GM23338 (cell line): ENCODE measurements at regions not wholly inside any gene's neighbourhood (a gene's known extent, or its start where the extent isn't known, plus 50 kb on each side); places are given as distances from the start of the nearest gene placed in this dataset.

ENCODE experiments used
- ATAC-seq: fragments of 200-7000 bp; cut with Tn5 transposase; 3 replicates; pipeline ENCODE4 v1.9.1; 2020
- DNase-seq: peaks from one replicate; pipeline ENCODE4 v3.0.0-alpha.2; 2015; ENCODE audit warnings: low spot score
- H2AFZ ChIP-seq: fragments of 200-600 bp; sonication (generic); 2 replicates; pipeline ENCODE4 v1.8.0; 2016; ENCODE audit warnings: antibody characterized with exemption, mild to moderate bottlenecking, moderate library complexity
- H3F3A ChIP-seq: fragments of 200-600 bp; sonication (generic); replicated peaks from 2 replicates; pipeline ENCODE4 v1.8.0; 2017; ENCODE audit warnings: antibody characterized with exemption, mixed run types, low read depth
- H3K27ac ChIP-seq: fragments of 200-600 bp; sonication (generic); 2 replicates; pipeline ENCODE4 v1.6.1; 2016; ENCODE audit warnings: low read depth
- H3K27me3 ChIP-seq: fragments of 200-600 bp; sonication (generic); 2 replicates; pipeline ENCODE4 v1.8.0; 2016; ENCODE audit warnings: mild to moderate bottlenecking, mixed run types, moderate library complexity; ENCODE audit not compliant: insufficient read depth
- H3K36me3 ChIP-seq: fragments of 200-600 bp; sonication (generic); 2 replicates; pipeline ENCODE4 v1.8.0; 2016; ENCODE audit warnings: mild to moderate bottlenecking; ENCODE audit not compliant: insufficient read depth
- H3K4me1 ChIP-seq: fragments of 200-600 bp; sonication (generic); 2 replicates; pipeline ENCODE4 v1.8.0; 2016; ENCODE audit warnings: mild to moderate bottlenecking, moderate library complexity; ENCODE audit not compliant: insufficient read depth
- H3K4me2 ChIP-seq: fragments of 200-600 bp; sonication (generic); 2 replicates; pipeline ENCODE4 v1.7.1; 2017; ENCODE audit warnings: mixed run types
- H3K4me3 ChIP-seq: fragments of 200-600 bp; sonication (generic); 2 replicates; pipeline ENCODE4 v1.6.1; 2016; ENCODE audit warnings: mixed run types
- H3K79me2 ChIP-seq: fragments of 200-600 bp; sonication (generic); replicated peaks from 2 replicates; pipeline ENCODE4 v1.8.0; 2017; ENCODE audit warnings: mild to moderate bottlenecking; ENCODE audit not compliant: insufficient read depth
- H3K9me2 ChIP-seq: fragments of 200-600 bp; sonication (generic); 2 replicates; pipeline ENCODE4 v1.8.0; 2017; ENCODE audit not compliant: insufficient read depth
- H4K20me1 ChIP-seq: fragments of 200-600 bp; sonication (generic); replicated peaks from 2 replicates; pipeline ENCODE4 v1.8.0; 2017; ENCODE audit warnings: mild to moderate bottlenecking; ENCODE audit not compliant: insufficient read depth
- H3K27ac Mint-ChIP-seq: 2 replicates; pipeline ENCODE4 v1.8.0; 2020; ENCODE audit warnings: inconsistent platforms, mild to moderate bottlenecking, moderate library complexity, mixed read lengths
- H3K27me3 Mint-ChIP-seq: 3 replicates; pipeline ENCODE4 v1.8.0; 2022; ENCODE audit warnings: low read depth, mild to moderate bottlenecking, moderate library complexity, mixed read lengths, inconsistent platforms; ENCODE audit not compliant: insufficient read depth, poor library complexity
- H3K36me3 Mint-ChIP-seq: 3 replicates; pipeline ENCODE4 v1.8.0; 2021; ENCODE audit warnings: low read depth, mild to moderate bottlenecking, inconsistent platforms, moderate library complexity, mixed read lengths
- H3K4me1 Mint-ChIP-seq: 3 replicates; pipeline ENCODE4 v1.8.0; 2020; ENCODE audit warnings: mild to moderate bottlenecking, inconsistent platforms, mixed read lengths
- H3K4me3 Mint-ChIP-seq: 3 replicates; pipeline ENCODE4 v1.8.0; 2021; ENCODE audit warnings: moderate library complexity, mild to moderate bottlenecking, inconsistent platforms, mixed read lengths
- H3K9me3 Mint-ChIP-seq: 3 replicates; pipeline ENCODE4 v1.8.0; 2020; ENCODE audit warnings: moderate library complexity, mild to moderate bottlenecking, inconsistent platforms, mixed read lengths
- CREB1 ChIP-seq: fragments of 250-450 bp; sonication (Bioruptor Pico); IDR thresholded peaks from 2 replicates; pipeline ENCODE4 v1.5.0; 2020; ENCODE audit warnings: low read depth, mild to moderate bottlenecking, moderate library complexity
- CTCF ChIP-seq, 2 experiments: fragments of 200-600 bp in 1 of 2; sonication (generic) in 1 of 2; conservative IDR thresholded peaks; 2 replicates each; pipeline versions ENCODE4 v1.5.1 to v1.6.1; 2016 to 2017; ENCODE audit warnings: antibody characterized with exemption in 2 of 2, low read depth in 2 of 2, mild to moderate bottlenecking in 2 of 2, moderate library complexity in 1 of 2
- ETS1 ChIP-seq: IDR thresholded peaks from 2 replicates; pipeline ENCODE4 v1.6.1; 2016; ENCODE audit warnings: antibody characterized with exemption
- EZH2 ChIP-seq: fragments of 200-600 bp; sonication (generic); IDR thresholded peaks from one replicate; pipeline ENCODE4 v1.8.0; 2017; ENCODE audit warnings: antibody characterized with exemption, mild to moderate bottlenecking, low read depth; ENCODE audit not compliant: unreplicated experiment
- EZH2phosphoT487 ChIP-seq: fragments of 200-600 bp; sonication (generic); IDR thresholded peaks from one replicate; pipeline ENCODE4 v1.8.1; 2018; ENCODE audit warnings: antibody characterized with exemption; ENCODE audit not compliant: unreplicated experiment
- JUNB ChIP-seq: IDR thresholded peaks from one replicate; pipeline ENCODE4 v1.6.1; 2016; ENCODE audit warnings: antibody characterized with exemption; ENCODE audit not compliant: unreplicated experiment
- NANOG ChIP-seq: IDR thresholded peaks from 2 replicates; pipeline ENCODE4 v1.6.1; 2016; ENCODE audit warnings: antibody characterized with exemption, borderline replicate concordance
- POLR2AphosphoS5 ChIP-seq: IDR thresholded peaks from 2 replicates; pipeline ENCODE4 v1.6.1; 2016; ENCODE audit warnings: antibody characterized with exemption, low read depth
- REST ChIP-seq: IDR thresholded peaks from one replicate; pipeline ENCODE4 v1.6.1; 2018; ENCODE audit warnings: antibody characterized with exemption; ENCODE audit not compliant: unreplicated experiment
- STAT1 ChIP-seq: IDR thresholded peaks from one replicate; pipeline ENCODE4 v1.6.1; 2016; ENCODE audit warnings: antibody characterized with exemption; ENCODE audit not compliant: unreplicated experiment
- ZNF114 ChIP-seq: fragments of 250-450 bp; sonication (Bioruptor Pico); IDR thresholded peaks from 2 replicates; pipeline ENCODE4 v1.5.0; 2020; ENCODE audit warnings: mild to moderate bottlenecking, moderate library complexity
- ZNF331 ChIP-seq: fragments of 250-450 bp; sonication (Bioruptor Pico); IDR thresholded peaks from 2 replicates; pipeline ENCODE4 v1.5.0; 2020; ENCODE audit warnings: low read depth, mild to moderate bottlenecking, moderate library complexity
- ZNF462 ChIP-seq: fragments of 250-450 bp; sonication (Bioruptor Pico); IDR thresholded peaks from 2 replicates; pipeline ENCODE4 v1.5.0; 2020; ENCODE audit warnings: mild to moderate bottlenecking, moderate library complexity

- no peaks in the 10 kb centered on the region for H3K36me3 ChIP-seq
- H3K27me3 Mint-ChIP-seq = peaks cover 2% of the 10 kb centered on the region
Observed at GRCh38 chr10:43708262-43708661, 59.6 kb upstream of the ZNF32 start.

More at GRCh38 chr10:43708262-43708661, 59.6 kb upstream of the ZNF32 start:
- H3K27ac ChIP-seq = no peak overlapping the region
- no peaks in the 10 kb centered on the region for H3K4me1 Mint-ChIP-seq
- no peaks in the 10 kb centered on the region for H3K9me2 ChIP-seq
- H3K27me3 ChIP-seq = no peaks in the 10 kb centered on the region
- H4K20me1 ChIP-seq = no peaks in the 10 kb centered on the region
- H3K79me2 ChIP-seq = no peaks in the 10 kb centered on the region
- H3K4me3 Mint-ChIP-seq = no peak overlapping the region
- H3K4me1 ChIP-seq = no peaks in the 10 kb centered on the region
- no peak overlapping the region for H2AFZ ChIP-seq
- H3F3A ChIP-seq = no peaks in the 10 kb centered on the region
- TF ChIP-seq REST = no peak
- no peak for TF ChIP-seq POLR2AphosphoS5
- TF ChIP-seq CREB1 (CRISPR knock-in tag) = no peak
- no peak for TF ChIP-seq EZH2phosphoT487
- TF ChIP-seq EZH2 = no peak
- no peak for TF ChIP-seq ETS1
- no peak for TF ChIP-seq NANOG
- TF ChIP-seq ZNF331 (CRISPR knock-in tag) = no peak
- no peak for TF ChIP-seq JUNB
- no peak for TF ChIP-seq CTCF (conservative IDR thresholded peaks at IDR 0.05; ENCODE audit: low read depth in 2 of 2)
- TF ChIP-seq ZNF114 (CRISPR knock-in tag) = no peak
- no peak for TF ChIP-seq ZNF462 (CRISPR knock-in tag)
- no peak for TF ChIP-seq STAT1
- H3K27ac Mint-ChIP-seq = no peak overlapping the region
- H3K36me3 Mint-ChIP-seq = no peaks in the 10 kb centered on the region
- DNase-seq (no peak), ATAC-seq (no peak)
- H3K9me3 Mint-ChIP-seq = no peaks in the 10 kb centered on the region
- H3K4me3 ChIP-seq = no peak overlapping the region
- H3K4me2 ChIP-seq = no peak overlapping the region
